WTC11 (cell line): ENCODE measurements at regions not wholly inside any gene's neighbourhood (a gene's known extent, or its start where the extent isn't known, plus 50 kb on each side); places are given as distances from the start of the nearest gene placed in this dataset.

Experiments used
- ATAC-seq: fragments of 200-7000 bp; cut with Tn5 transposase; 2 replicates; pipeline ENCODE4 v1.10.0; 2021; ENCODE audit warnings: mild to moderate bottlenecking, moderate library complexity
- CTCF ChIA-PET: fragments of 300-600 bp; sonication (Branson Sonifier 250); formaldehyde crosslinking; loops from one replicate; lab custom pipeline; 2021; ENCODE audit warnings: antibody characterized with exemption; lab: Charles Lee
- POLR2A ChIA-PET: fragments of 350-600 bp; sonication (Branson Sonifier 250); formaldehyde crosslinking; loops from one replicate; lab custom pipeline; 2021; ENCODE audit warnings: antibody characterized with exemption; lab: Charles Lee
- DNase-seq: peaks from one replicate; pipeline ENCODE4 v3.0.0; 2021; ENCODE audit warnings: low spot score
- H3K27ac Mint-ChIP-seq: 2 replicates; pipeline ENCODE4 v1.8.0; 2021; ENCODE audit warnings: mixed read lengths
- H3K27me3 Mint-ChIP-seq: 2 replicates; pipeline ENCODE4 v1.8.0; 2021; ENCODE audit warnings: low read depth, mild to moderate bottlenecking, moderate library complexity, mixed read lengths
- H3K36me3 Mint-ChIP-seq: 2 replicates; pipeline ENCODE4 v1.8.0; 2021; ENCODE audit warnings: mixed read lengths
- H3K4me1 Mint-ChIP-seq: 2 replicates; pipeline ENCODE4 v1.8.0; 2022; ENCODE audit warnings: mixed read lengths
- H3K4me3 Mint-ChIP-seq: 2 replicates; pipeline ENCODE4 v1.8.0; 2021; ENCODE audit warnings: mild to moderate bottlenecking, moderate library complexity, mixed read lengths
- H3K9me3 Mint-ChIP-seq: 2 replicates; pipeline ENCODE4 v1.8.0; 2021; ENCODE audit warnings: mixed read lengths
- E2F4 ChIP-seq: sonication (generic); formaldehyde crosslinking; IDR thresholded peaks from 2 replicates; pipeline ENCODE4 v1.8.1; 2022; ENCODE audit warnings: low read depth, mild to moderate bottlenecking, moderate library complexity, missing genetic modification reagents, borderline replicate concordance
- ERG ChIP-seq: fragments of 250-450 bp; sonication (Bioruptor Pico); IDR thresholded peaks from 2 replicates; pipeline ENCODE4 v1.8.0; 2021; ENCODE audit warnings: mild to moderate bottlenecking
- GTF2I ChIP-seq: fragments of 250-450 bp; sonication (Bioruptor Pico); conservative IDR thresholded peaks from 2 replicates; pipeline ENCODE4 v1.4.0; 2021; ENCODE audit warnings: mild to moderate bottlenecking
- JAZF1 ChIP-seq: fragments of 250-450 bp; sonication (Bioruptor Pico); IDR thresholded peaks from 2 replicates; pipeline ENCODE4 v1.9.0; 2021; ENCODE audit warnings: moderate library complexity, mild to moderate bottlenecking, inconsistent platforms
- NR1H2 ChIP-seq: sonication (generic); formaldehyde crosslinking; IDR thresholded peaks from 2 replicates; pipeline ENCODE4 v1.9.0; 2021; ENCODE audit warnings: mild to moderate bottlenecking, moderate library complexity, missing genetic modification reagents
- NR2C2 ChIP-seq: sonication (generic); formaldehyde crosslinking; IDR thresholded peaks from 2 replicates; pipeline ENCODE4 v1.8.0; 2022; ENCODE audit warnings: mild to moderate bottlenecking, missing genetic modification reagents
- SMAD3 ChIP-seq: sonication (generic); formaldehyde crosslinking; IDR thresholded peaks from 2 replicates; pipeline ENCODE4 v1.8.0; 2022; ENCODE audit warnings: missing genetic modification reagents, mild to moderate bottlenecking, borderline replicate concordance
- SMAD4 ChIP-seq: sonication (generic); formaldehyde crosslinking; IDR thresholded peaks from 2 replicates; pipeline ENCODE4 v1.8.0; 2022; ENCODE audit warnings: mild to moderate bottlenecking, missing genetic modification reagents
- ZNF263 ChIP-seq: sonication (generic); formaldehyde crosslinking; IDR thresholded peaks from 2 replicates; pipeline ENCODE4 v1.8.1; 2022; ENCODE audit warnings: low read depth, mild to moderate bottlenecking, moderate library complexity, missing genetic modification reagents
- ZNF317 ChIP-seq: sonication (generic); formaldehyde crosslinking; IDR thresholded peaks from 2 replicates; pipeline ENCODE4 v1.8.1; 2023; ENCODE audit warnings: low read depth, mild to moderate bottlenecking, moderate library complexity, missing genetic modification reagents, borderline replicate concordance
- ZNF416 ChIP-seq: fragments of 250-450 bp; sonication (Bioruptor Pico); IDR thresholded peaks from 2 replicates; pipeline ENCODE4 v1.9.0; 2021; ENCODE audit warnings: mild to moderate bottlenecking, inconsistent platforms
- ZNF423 ChIP-seq: fragments of 250-450 bp; sonication (Bioruptor Pico); IDR thresholded peaks from 2 replicates; pipeline ENCODE4 v2.1.2; 2022; ENCODE audit warnings: mild to moderate bottlenecking, moderate library complexity
- ZSCAN18 ChIP-seq: fragments of 250-450 bp; sonication (Bioruptor Pico); IDR thresholded peaks from 2 replicates; pipeline ENCODE4 v2.1.2; 2022; ENCODE audit warnings: mild to moderate bottlenecking, moderate library complexity
- TF ChIP-seq, protein P1 (sequence below): sonication (generic); formaldehyde crosslinking; IDR thresholded peaks from 2 replicates; pipeline ENCODE4 v1.8.0; 2022; ENCODE audit warnings: mild to moderate bottlenecking, missing genetic modification reagents
- TF ChIP-seq, protein P2 (sequence below): fragments of 250-450 bp; sonication (Bioruptor Pico); IDR thresholded peaks from 2 replicates; pipeline ENCODE4 v1.9.0; 2021; ENCODE audit warnings: mild to moderate bottlenecking, borderline replicate concordance
- TF ChIP-seq, protein P3 (sequence below): sonication (generic); formaldehyde crosslinking; IDR thresholded peaks from 2 replicates; pipeline ENCODE4 v1.8.0; 2022; ENCODE audit warnings: mild to moderate bottlenecking, missing genetic modification reagents
- TF ChIP-seq, protein P4 (sequence below): sonication (generic); formaldehyde crosslinking; IDR thresholded peaks from 2 replicates; pipeline ENCODE4 v1.8.1; 2022; ENCODE audit warnings: mild to moderate bottlenecking, moderate library complexity, missing genetic modification reagents

GRCh38 chr6:21665392-21666200 is 72.0 kb downstream of the SOX4 start (continued):
- TF ChIP-seq NR1H2 (no peak), SMAD3 (no peak), ZSCAN18 (CRISPR knock-in tag) (no peak), SMAD4 (CRISPR knock-in tag) (no peak), ZNF423 (CRISPR knock-in tag) (peak; percentile 56), JAZF1 (CRISPR knock-in tag) (no peak), ZNF416 (no peak), ZNF263 (CRISPR knock-in tag) (peak; percentile 99), E2F4 (CRISPR knock-in tag) (0 out of 2 replicates have a peak, but pooled peaks have one; percentile 34)
- TF ChIP-seq, protein P1, sequence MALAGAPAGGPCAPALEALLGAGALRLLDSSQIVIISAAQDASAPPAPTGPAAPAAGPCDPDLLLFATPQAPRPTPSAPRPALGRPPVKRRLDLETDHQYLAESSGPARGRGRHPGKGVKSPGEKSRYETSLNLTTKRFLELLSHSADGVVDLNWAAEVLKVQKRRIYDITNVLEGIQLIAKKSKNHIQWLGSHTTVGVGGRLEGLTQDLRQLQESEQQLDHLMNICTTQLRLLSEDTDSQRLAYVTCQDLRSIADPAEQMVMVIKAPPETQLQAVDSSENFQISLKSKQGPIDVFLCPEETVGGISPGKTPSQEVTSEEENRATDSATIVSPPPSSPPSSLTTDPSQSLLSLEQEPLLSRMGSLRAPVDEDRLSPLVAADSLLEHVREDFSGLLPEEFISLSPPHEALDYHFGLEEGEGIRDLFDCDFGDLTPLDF (CRISPR knock-in tag), result no peak
- TF ChIP-seq, protein P2, sequence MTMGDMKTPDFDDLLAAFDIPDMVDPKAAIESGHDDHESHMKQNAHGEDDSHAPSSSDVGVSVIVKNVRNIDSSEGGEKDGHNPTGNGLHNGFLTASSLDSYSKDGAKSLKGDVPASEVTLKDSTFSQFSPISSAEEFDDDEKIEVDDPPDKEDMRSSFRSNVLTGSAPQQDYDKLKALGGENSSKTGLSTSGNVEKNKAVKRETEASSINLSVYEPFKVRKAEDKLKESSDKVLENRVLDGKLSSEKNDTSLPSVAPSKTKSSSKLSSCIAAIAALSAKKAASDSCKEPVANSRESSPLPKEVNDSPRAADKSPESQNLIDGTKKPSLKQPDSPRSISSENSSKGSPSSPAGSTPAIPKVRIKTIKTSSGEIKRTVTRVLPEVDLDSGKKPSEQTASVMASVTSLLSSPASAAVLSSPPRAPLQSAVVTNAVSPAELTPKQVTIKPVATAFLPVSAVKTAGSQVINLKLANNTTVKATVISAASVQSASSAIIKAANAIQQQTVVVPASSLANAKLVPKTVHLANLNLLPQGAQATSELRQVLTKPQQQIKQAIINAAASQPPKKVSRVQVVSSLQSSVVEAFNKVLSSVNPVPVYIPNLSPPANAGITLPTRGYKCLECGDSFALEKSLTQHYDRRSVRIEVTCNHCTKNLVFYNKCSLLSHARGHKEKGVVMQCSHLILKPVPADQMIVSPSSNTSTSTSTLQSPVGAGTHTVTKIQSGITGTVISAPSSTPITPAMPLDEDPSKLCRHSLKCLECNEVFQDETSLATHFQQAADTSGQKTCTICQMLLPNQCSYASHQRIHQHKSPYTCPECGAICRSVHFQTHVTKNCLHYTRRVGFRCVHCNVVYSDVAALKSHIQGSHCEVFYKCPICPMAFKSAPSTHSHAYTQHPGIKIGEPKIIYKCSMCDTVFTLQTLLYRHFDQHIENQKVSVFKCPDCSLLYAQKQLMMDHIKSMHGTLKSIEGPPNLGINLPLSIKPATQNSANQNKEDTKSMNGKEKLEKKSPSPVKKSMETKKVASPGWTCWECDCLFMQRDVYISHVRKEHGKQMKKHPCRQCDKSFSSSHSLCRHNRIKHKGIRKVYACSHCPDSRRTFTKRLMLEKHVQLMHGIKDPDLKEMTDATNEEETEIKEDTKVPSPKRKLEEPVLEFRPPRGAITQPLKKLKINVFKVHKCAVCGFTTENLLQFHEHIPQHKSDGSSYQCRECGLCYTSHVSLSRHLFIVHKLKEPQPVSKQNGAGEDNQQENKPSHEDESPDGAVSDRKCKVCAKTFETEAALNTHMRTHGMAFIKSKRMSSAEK (CRISPR knock-in tag), result no peak

DNA sequence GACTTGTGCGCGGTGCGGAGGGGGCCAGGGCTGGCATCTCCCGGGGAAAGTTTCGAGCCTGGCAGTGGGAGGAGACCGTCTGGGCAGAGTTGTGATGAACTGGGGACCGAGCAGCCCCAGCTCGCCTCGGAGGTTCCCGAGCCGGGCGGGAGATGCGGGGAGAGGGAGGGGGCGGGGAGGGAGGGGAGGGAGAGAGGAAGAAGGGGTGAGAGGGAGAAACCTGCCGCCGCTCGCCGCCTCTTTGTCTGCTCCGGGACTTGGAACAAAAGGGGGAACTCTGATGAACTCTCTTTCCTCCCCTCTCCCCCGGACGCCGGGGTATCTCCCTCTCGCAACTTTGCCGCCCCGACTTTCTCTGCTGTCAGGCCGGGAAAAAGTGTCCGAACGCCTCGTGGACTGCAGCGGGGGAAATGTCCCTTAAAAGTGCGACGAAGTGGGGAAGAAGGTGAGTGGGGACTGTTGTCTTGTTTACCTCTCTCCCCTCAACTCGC is 72.7 kb downstream of the SOX4 start:
- H3K4me3 Mint-ChIP-seq, result peak overlapping the region; percentile 87
- DNase-seq (peak; percentile 84), ATAC-seq (peak; percentile 55)
- POLR2A ChIA-PET, result interaction anchor here (0.6 to 4.8 kb wide), 7 partner anchors 24 to 103 kb away, joined by 3 to 81 read pairs (median 5); partner anchors contain the start of gene SOX4
- TF ChIP-seq, protein P3, sequence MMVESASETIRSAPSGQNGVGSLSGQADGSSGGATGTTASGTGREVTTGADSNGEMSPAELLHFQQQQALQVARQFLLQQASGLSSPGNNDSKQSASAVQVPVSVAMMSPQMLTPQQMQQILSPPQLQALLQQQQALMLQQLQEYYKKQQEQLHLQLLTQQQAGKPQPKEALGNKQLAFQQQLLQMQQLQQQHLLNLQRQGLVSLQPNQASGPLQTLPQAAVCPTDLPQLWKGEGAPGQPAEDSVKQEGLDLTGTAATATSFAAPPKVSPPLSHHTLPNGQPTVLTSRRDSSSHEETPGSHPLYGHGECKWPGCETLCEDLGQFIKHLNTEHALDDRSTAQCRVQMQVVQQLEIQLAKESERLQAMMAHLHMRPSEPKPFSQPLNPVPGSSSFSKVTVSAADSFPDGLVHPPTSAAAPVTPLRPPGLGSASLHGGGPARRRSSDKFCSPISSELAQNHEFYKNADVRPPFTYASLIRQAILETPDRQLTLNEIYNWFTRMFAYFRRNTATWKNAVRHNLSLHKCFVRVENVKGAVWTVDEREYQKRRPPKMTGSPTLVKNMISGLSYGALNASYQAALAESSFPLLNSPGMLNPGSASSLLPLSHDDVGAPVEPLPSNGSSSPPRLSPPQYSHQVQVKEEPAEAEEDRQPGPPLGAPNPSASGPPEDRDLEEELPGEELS (CRISPR knock-in tag), result no peak
- TF ChIP-seq GTF2I (CRISPR knock-in tag), result no peak
- TF ChIP-seq NR2C2 (CRISPR knock-in tag), result no peak
- TF ChIP-seq ERG (CRISPR knock-in tag), result no peak
- TF ChIP-seq ZNF317 (CRISPR knock-in tag), result no peak
- TF ChIP-seq, protein P4, sequence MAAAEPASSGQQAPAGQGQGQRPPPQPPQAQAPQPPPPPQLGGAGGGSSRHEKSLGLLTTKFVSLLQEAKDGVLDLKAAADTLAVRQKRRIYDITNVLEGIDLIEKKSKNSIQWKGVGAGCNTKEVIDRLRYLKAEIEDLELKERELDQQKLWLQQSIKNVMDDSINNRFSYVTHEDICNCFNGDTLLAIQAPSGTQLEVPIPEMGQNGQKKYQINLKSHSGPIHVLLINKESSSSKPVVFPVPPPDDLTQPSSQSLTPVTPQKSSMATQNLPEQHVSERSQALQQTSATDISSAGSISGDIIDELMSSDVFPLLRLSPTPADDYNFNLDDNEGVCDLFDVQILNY (CRISPR knock-in tag), result no peak
- peaks cover 17% of the 10 kb centered on the region for H3K36me3 Mint-ChIP-seq
- CTCF ChIA-PET, result interaction anchor here (0.5 to 2.1 kb wide), 6 partner anchors 25 to 79 kb away, joined by 3 to 9 read pairs (median 4); partner anchors contain the start of gene SOX4
- H3K27me3 Mint-ChIP-seq, result peaks cover 15% of the 10 kb centered on the region
- H3K4me1 Mint-ChIP-seq, result peaks cover 50% of the 10 kb centered on the region
- peak overlapping the region; percentile 99 for H3K27ac Mint-ChIP-seq
- H3K9me3 Mint-ChIP-seq, result no peaks in the 10 kb centered on the region; the same call in 1 of the 2 replicates
